DMS79 (cell line): ENCODE measurements at regions not wholly inside any gene's neighbourhood (a gene's known extent, or its start where the extent isn't known, plus 50 kb on each side); places are given as distances from the start of the nearest gene placed in this dataset.
A peak's percentile ranks its signal among the peaks of the same experiment; 100 is the strongest.
"Not testable (repeated sequence)": the region's sequence is repeated elsewhere in the genome, so short reads cannot be mapped to it uniquely, and the experiment has no call there.

Experiments
- DNase-seq: peaks from one replicate; lab custom pipeline; 2025; lab: John Stamatoyannopoulos, UW

- peak; percentile 59 for DNase-seq
Observed at GRCh38 chr17:77086433-77087010, 54.2 kb upstream of the SEC14L1 start.

GRCh38 chr17:77087650-77088454, 52.9 kb upstream of the SEC14L1 start:
- no peak for DNase-seq

- peak; percentile 89 for DNase-seq
Observed at GRCh38 chr17:77088455-77089123, 52.2 kb upstream of the SEC14L1 start.

GRCh38 chr17:77089124-77089490, 51.7 kb upstream of the SEC14L1 start:
- no peak for DNase-seq

- DNase-seq: not testable (repeated sequence)
Observed at GRCh38 chr17:77089949-77090348, 50.8 kb upstream of the SEC14L1 start.

- no peak for DNase-seq
Observed at GRCh38 chr17:77090476-77090875, 50.3 kb upstream of the SEC14L1 start.
